T-helper 17 cell (primary cell): ENCODE measurements at regions not wholly inside any gene's neighbourhood (a gene's known extent, or its start where the extent isn't known, plus 50 kb on each side); places are given as distances from the start of the nearest gene placed in this dataset.
"Not testable (repeated sequence)": the region's sequence is repeated elsewhere in the genome, so short reads cannot be mapped to it uniquely, and the experiment has no call there.

ENCODE experiments used
- ATAC-seq: fragments of 150-1000 bp; cut with Tn5 transposase; 2 replicates; pipeline ENCODE4 v1.10.0; 2021; ENCODE audit warnings: mild to moderate bottlenecking, moderate library complexity
- DNase-seq, 3 donors: peaks; one replicate each; pipeline versions ENCODE4 v3.0.0 to v3.0.0-alpha.2; 2020 to 2021
- H3K9me3 ChIP-seq: one replicate; pipeline ENCODE4 v1.7.0; 2013; ENCODE audit warnings: low read length, mild to moderate bottlenecking; ENCODE audit not compliant: control insufficient read depth, poor library complexity, severe bottlenecking
- H3K27ac Mint-ChIP-seq: one replicate; pipeline ENCODE4 v1.8.0; 2022; ENCODE audit warnings: mild to moderate bottlenecking, moderate library complexity, mixed read lengths
- H3K27me3 Mint-ChIP-seq: one replicate; pipeline ENCODE4 v1.8.0; 2022; ENCODE audit warnings: mixed read lengths
- H3K36me3 Mint-ChIP-seq: one replicate; pipeline ENCODE4 v1.8.0; 2022; ENCODE audit warnings: low read depth, mixed read lengths
- H3K4me1 Mint-ChIP-seq: one replicate; pipeline ENCODE4 v1.8.0; 2022; ENCODE audit warnings: mild to moderate bottlenecking, mixed read lengths
- H3K4me3 Mint-ChIP-seq: one replicate; pipeline ENCODE4 v1.8.0; 2022; ENCODE audit warnings: mild to moderate bottlenecking, moderate library complexity, mixed read lengths

- Mint-ChIP-seq H3K36me3 (no peaks in the 10 kb centered on the region), H3K27me3 (peaks cover 4% of the 10 kb centered on the region), H3K4me3 (no peak overlapping the region), H3K4me1 (no peaks in the 10 kb centered on the region), H3K27ac (no peak overlapping the region)
- no peak for DNase-seq
- ATAC-seq, result no peak
- H3K9me3 ChIP-seq, result no peaks in the 10 kb centered on the region
Observed at GRCh38 chr1:194367121-194367520, 1180.7 kb upstream of the B3GALT2 start.

DNA sequence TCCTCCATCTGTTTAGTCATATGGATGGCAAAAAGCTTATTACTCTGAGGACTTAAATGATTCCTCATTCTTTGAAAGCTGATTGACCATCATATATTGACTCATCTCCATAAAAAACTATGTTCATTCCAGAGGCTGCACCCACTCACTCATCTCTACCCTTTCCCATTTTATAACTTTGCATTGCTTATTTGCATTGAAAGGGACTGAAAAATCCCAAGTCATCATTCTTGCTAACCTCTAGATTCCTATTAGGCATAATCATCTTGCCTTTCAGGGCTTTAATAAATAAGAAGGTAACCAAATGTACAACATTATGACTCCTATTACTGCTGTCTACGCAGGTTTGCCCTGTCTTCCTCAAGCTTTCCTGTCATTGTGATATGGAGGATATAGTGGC, 1180.3 kb upstream of the B3GALT2 start:
- H3K4me1 Mint-ChIP-seq, result no peaks in the 10 kb centered on the region
- H3K9me3 ChIP-seq, result no peaks in the 10 kb centered on the region
- ATAC-seq, result no peak
- no peak for DNase-seq
- H3K27ac Mint-ChIP-seq, result no peak overlapping the region
- H3K4me3 Mint-ChIP-seq, result no peak overlapping the region
- peaks cover 4% of the 10 kb centered on the region for H3K27me3 Mint-ChIP-seq
- no peaks in the 10 kb centered on the region for H3K36me3 Mint-ChIP-seq

DNA sequence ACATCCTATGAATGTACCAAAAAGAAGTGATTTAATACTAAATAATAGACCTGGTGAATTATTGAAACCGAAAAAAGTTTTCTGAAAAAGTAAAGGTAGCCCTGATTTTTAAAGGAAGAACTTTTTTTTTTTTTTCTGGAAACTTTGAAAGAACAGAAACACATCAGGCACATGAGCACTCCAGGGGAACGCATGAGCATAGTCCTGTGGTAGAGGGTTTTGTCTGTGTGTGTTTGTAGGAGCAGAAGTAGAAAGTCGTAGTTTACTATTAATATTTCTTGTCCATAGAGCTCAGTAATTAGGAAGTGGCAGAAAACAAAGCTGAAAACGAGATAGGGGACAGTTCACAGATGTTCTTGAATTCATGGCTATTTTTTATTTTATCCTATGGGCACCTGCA, 1175.9 kb upstream of the B3GALT2 start:
- no peaks in the 10 kb centered on the region for H3K9me3 ChIP-seq
- Mint-ChIP-seq H3K4me1 (no peaks in the 10 kb centered on the region), H3K27me3 (peaks cover 4% of the 10 kb centered on the region), H3K27ac (no peak overlapping the region), H3K36me3 (no peaks in the 10 kb centered on the region), H3K4me3 (no peak overlapping the region)
- ATAC-seq (no peak), DNase-seq (no peak)

- Mint-ChIP-seq H3K36me3 (no peaks in the 10 kb centered on the region), H3K4me1 (no peaks in the 10 kb centered on the region), H3K27me3 (peaks cover 4% of the 10 kb centered on the region), H3K27ac (no peak overlapping the region), H3K4me3 (no peak overlapping the region)
- no peaks in the 10 kb centered on the region for H3K9me3 ChIP-seq
- ATAC-seq (no peak), DNase-seq (no peak)
Observed at GRCh38 chr1:194361374-194362131, 1175.1 kb upstream of the B3GALT2 start.

DNA sequence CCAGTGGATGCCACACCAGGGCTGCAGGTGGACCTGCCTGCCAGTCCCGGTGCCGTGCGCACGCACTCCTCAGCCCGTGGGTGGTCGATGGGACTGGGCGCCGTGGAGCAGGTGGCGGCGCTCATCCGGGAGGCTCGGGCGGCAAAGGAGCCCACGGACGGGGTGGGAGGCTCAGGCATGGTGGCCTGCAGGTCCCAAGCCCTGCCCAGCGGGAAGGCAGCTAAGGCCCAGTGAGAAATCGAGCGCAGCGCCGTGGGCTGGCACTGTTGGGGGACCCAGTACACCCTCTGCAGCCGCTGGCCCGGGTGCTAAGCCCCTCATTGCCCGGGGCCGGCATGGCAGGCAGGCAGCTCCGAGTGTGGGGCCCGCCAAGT, 1171.8 kb upstream of the B3GALT2 start:
- no peaks in the 10 kb centered on the region for H3K9me3 ChIP-seq
- DNase-seq (no peak), ATAC-seq (no peak)
- Mint-ChIP-seq H3K36me3 (no peaks in the 10 kb centered on the region), H3K4me1 (no peaks in the 10 kb centered on the region), H3K27me3 (no peaks in the 10 kb centered on the region), H3K4me3 (no peak overlapping the region), H3K27ac (no peak overlapping the region)

- DNase-seq, H3K36me3 Mint-ChIP-seq, H3K9me3 ChIP-seq, H3K27ac Mint-ChIP-seq, H3K4me3 Mint-ChIP-seq, ATAC-seq, H3K27me3 Mint-ChIP-seq, H3K4me1 Mint-ChIP-seq: not testable (repeated sequence)
Observed at GRCh38 chr1:194357573-194358207, 1171.3 kb upstream of the B3GALT2 start.

GRCh38 chr1:194355488-194356106, 1169.2 kb upstream of the B3GALT2 start:
- ATAC-seq, result no peak
- no peaks in the 10 kb centered on the region for H3K4me1 Mint-ChIP-seq
- no peak overlapping the region for H3K4me3 Mint-ChIP-seq
- H3K36me3 Mint-ChIP-seq, result no peaks in the 10 kb centered on the region
- H3K27me3 Mint-ChIP-seq, result no peaks in the 10 kb centered on the region
- H3K9me3 ChIP-seq, result no peaks in the 10 kb centered on the region
- H3K27ac Mint-ChIP-seq, result no peak overlapping the region
- DNase-seq, result no peak

DNA sequence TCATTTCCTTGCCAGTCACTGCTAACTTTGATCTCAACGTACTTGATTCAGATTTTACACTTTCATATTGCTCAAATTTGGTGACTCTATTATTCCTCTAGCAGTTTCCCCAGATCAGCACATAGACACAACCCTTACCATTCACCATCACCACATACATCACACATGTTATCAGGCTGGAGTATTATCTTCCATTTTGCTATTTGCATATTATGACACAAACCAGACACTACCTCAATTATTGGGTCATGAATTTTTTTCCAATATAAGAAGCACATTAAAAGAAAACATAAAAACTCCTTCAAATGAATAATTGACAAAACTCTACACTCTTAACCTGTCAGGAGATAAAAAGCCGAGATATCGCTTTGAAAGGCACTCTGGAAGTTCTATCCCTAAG, 1166.7 kb upstream of the B3GALT2 start:
- Mint-ChIP-seq H3K27me3 (no peaks in the 10 kb centered on the region), H3K27ac (no peak overlapping the region), H3K4me3 (no peak overlapping the region), H3K36me3 (no peaks in the 10 kb centered on the region), H3K4me1 (no peaks in the 10 kb centered on the region)
- ATAC-seq (no peak), DNase-seq (no peak)
- no peaks in the 10 kb centered on the region for H3K9me3 ChIP-seq

GRCh38 chr1:194347200-194347599, 1160.8 kb upstream of the B3GALT2 start:
- Mint-ChIP-seq H3K4me1 (no peaks in the 10 kb centered on the region), H3K27ac (no peak overlapping the region), H3K36me3 (no peaks in the 10 kb centered on the region), H3K4me3 (no peak overlapping the region), H3K27me3 (no peaks in the 10 kb centered on the region)
- ATAC-seq, result no peak
- no peaks in the 10 kb centered on the region for H3K9me3 ChIP-seq
- no peak for DNase-seq

- H3K9me3 ChIP-seq, result no peaks in the 10 kb centered on the region
- DNase-seq (no peak), ATAC-seq (no peak)
- Mint-ChIP-seq H3K36me3 (no peaks in the 10 kb centered on the region), H3K27me3 (no peaks in the 10 kb centered on the region), H3K4me1 (no peaks in the 10 kb centered on the region), H3K4me3 (no peak overlapping the region), H3K27ac (no peak overlapping the region)
Observed at GRCh38 chr1:194342484-194343262, 1156.3 kb upstream of the B3GALT2 start.

GRCh38 chr1:194341587-194341986, 1155.2 kb upstream of the B3GALT2 start:
- no peak for ATAC-seq
- Mint-ChIP-seq H3K36me3 (no peaks in the 10 kb centered on the region), H3K4me1 (no peaks in the 10 kb centered on the region), H3K27ac (no peak overlapping the region), H3K4me3 (no peak overlapping the region), H3K27me3 (no peaks in the 10 kb centered on the region)
- DNase-seq, result no peak
- no peaks in the 10 kb centered on the region for H3K9me3 ChIP-seq

- H3K9me3 ChIP-seq, result no peaks in the 10 kb centered on the region
- no peak overlapping the region for H3K27ac Mint-ChIP-seq
- no peaks in the 10 kb centered on the region for H3K27me3 Mint-ChIP-seq
- H3K36me3 Mint-ChIP-seq, result no peaks in the 10 kb centered on the region
- no peak overlapping the region for H3K4me3 Mint-ChIP-seq
- H3K4me1 Mint-ChIP-seq, result no peaks in the 10 kb centered on the region
- DNase-seq (no peak), ATAC-seq (no peak)
Observed at GRCh38 chr1:194339471-194339870, 1153.1 kb upstream of the B3GALT2 start.

GRCh38 chr1:194338241-194338948, 1152.0 kb upstream of the B3GALT2 start:
- H3K4me1 Mint-ChIP-seq, result no peaks in the 10 kb centered on the region
- no peaks in the 10 kb centered on the region for H3K27me3 Mint-ChIP-seq
- H3K36me3 Mint-ChIP-seq, result no peaks in the 10 kb centered on the region
- H3K4me3 Mint-ChIP-seq, result no peak overlapping the region
- no peak overlapping the region for H3K27ac Mint-ChIP-seq
- no peaks in the 10 kb centered on the region for H3K9me3 ChIP-seq
- ATAC-seq (no peak), DNase-seq (no peak)
